HepG2 (cell line): ENCODE measurements at regions not wholly inside any gene's neighbourhood (a gene's known extent, or its start where the extent isn't known, plus 50 kb on each side); places are given as distances from the start of the nearest gene placed in this dataset.
A peak's percentile ranks its signal among the peaks of the same experiment; 100 is the strongest.

Experiments
- CTCF ChIP-seq: sonication (generic); formaldehyde crosslinking; IDR thresholded peaks from 2 replicates; pipeline ENCODE4 v1.5.0; 2020; ENCODE audit warnings: mild to moderate bottlenecking, missing genetic modification reagents, moderate library complexity
- HOXA5 ChIP-seq: sonication (generic); formaldehyde crosslinking; IDR thresholded peaks from 2 replicates; pipeline ENCODE4 v1.4.0; 2020; ENCODE audit warnings: missing genetic modification reagents

DNA sequence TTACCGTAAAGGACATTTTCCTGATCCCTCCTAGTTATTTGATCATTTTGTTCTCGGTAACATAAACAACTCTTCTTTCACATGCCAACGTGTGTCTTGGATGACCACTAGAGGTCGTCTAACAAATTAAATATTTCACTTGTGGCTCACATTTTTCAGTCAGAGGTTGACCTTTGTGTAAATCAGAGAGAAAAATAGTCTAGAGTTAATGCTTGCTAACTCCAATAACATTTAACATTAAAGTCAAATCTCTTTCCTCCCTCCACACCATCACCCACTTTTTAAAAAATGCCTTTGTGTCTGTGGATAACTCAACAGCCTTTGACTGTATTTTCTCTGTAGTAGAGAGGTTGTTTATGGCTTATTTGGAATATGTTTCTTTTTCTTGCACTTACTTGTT, 220.5 kb upstream of the B3GALT2 start:
- TF ChIP-seq CTCF (CRISPR knock-in tag), result peak; percentile 67
- no peak for TF ChIP-seq HOXA5
